AG09319 (cell line): ENCODE measurements at regions not wholly inside any gene's neighbourhood (a gene's known extent, or its start where the extent isn't known, plus 50 kb on each side); places are given as distances from the start of the nearest gene placed in this dataset.

Source experiments
- DNase-seq: peaks from one replicate; pipeline ENCODE4 v3.0.0-alpha.2; 2010; ENCODE audit warnings: low read depth; ENCODE audit errors: extremely low read depth
- CTCF ChIP-seq: IDR thresholded peaks from 2 replicates; pipeline ENCODE4 v1.5.1; 2011; ENCODE audit warnings: low read depth, mild to moderate bottlenecking, inconsistent platforms, low read length, moderate library complexity

- DNase-seq: no peak
- no peak for TF ChIP-seq CTCF
These were observed 251.0 kb upstream of the CHAC2 start for GRCh38 chr2:53516650-53517049.

GRCh38 chr2:53515435-53516332 lies 251.9 kb upstream of the CHAC2 start:
- DNase-seq: no peak
- no peak; the same call in 1 of the 2 replicates for TF ChIP-seq CTCF

GRCh38 chr2:53513167-53513666 lies 254.4 kb upstream of the CHAC2 start:
- TF ChIP-seq CTCF: no peak
- DNase-seq: no peak

GRCh38 chr2:53512071-53512826 lies 255.4 kb upstream of the CHAC2 start:
- TF ChIP-seq CTCF: no peak
- DNase-seq: no peak

DNA sequence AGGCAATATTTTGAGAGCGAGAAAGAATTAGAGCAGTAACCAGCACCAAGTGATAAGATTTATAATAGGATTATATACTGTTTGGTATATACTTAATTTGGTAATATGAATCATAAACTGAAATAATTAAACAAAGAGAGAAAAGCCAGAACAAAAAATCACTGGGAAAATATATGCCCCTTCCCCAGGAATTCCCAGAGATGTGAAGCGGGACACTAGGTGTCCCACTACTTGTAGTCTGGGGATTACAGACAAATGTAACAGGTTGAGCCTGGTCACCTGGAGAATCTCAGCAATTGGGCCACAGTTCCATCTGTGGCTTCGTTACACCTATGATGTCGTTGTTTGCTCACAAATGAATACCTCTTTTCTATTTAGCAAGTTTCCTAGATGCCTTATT lies 256.1 kb upstream of the CHAC2 start:
- no peak for TF ChIP-seq CTCF
- no peak for DNase-seq

DNA sequence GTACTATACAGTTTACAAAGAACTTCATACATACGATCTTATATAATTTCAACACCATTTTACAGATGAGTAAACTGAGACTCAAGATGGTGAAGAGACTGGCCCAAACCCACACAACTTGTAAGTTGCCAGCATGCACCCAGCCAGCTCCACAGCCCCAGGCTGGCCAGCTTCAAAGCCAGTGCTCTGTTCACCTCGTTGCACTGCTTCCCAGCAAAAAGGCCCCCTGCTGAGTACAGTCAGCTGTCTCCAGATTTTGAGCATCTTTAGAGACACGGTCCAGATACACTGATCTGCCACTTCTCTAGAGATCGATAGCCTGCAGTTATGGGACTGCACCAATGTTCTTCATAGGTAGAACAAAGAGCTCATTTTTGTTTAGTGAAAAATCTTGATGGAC lies 257.2 kb upstream of the CHAC2 start:
- no peak for TF ChIP-seq CTCF
- DNase-seq: no peak

GRCh38 chr2:53509831-53510388 lies 257.7 kb upstream of the CHAC2 start:
- TF ChIP-seq CTCF: no peak
- DNase-seq: no peak
